Aorta (tissue), 5 donors: ENCODE measurements at regions not wholly inside any gene's neighbourhood (a gene's known extent, or its start where the extent isn't known, plus 50 kb on each side); places are given as distances from the start of the nearest gene placed in this dataset.
A peak's percentile ranks its signal among the peaks of the same experiment; 100 is the strongest.

Experiments used
- ATAC-seq: fragments of 200-7000 bp; cut with Tn5 transposase; one replicate; pipeline ENCODE4 v1.9.1; 2022; ENCODE audit warnings: moderate library complexity; ENCODE audit not compliant: low FRiP score
- DNase-seq, 2 donors: peaks; one replicate each; pipeline ENCODE4 v3.0.0-alpha.2; 2020
- H3K27ac ChIP-seq, 2 donors: one replicate each; pipeline ENCODE4 v1.5.1; 2013; ENCODE audit warnings: low read length in 2 of 2, mild to moderate bottlenecking in 2 of 2, moderate library complexity in 2 of 2, control low read depth in 1 of 2, inconsistent platforms in 1 of 2, low read depth in 1 of 2
- H3K27me3 ChIP-seq, 2 donors: one replicate each; pipeline ENCODE4 v1.6.1; 2013; ENCODE audit warnings: control low read depth in 1 of 2, low read length in 1 of 2, mild to moderate bottlenecking in 1 of 2, moderate library complexity in 1 of 2; ENCODE audit not compliant: insufficient read depth in 2 of 2, control insufficient read depth in 1 of 2
- H3K36me3 ChIP-seq, 2 donors: one replicate each; pipeline ENCODE4 v1.6.1; 2013; ENCODE audit warnings: control low read depth in 1 of 2, low read length in 1 of 2, mild to moderate bottlenecking in 1 of 2; ENCODE audit not compliant: insufficient read depth in 2 of 2, control insufficient read depth in 1 of 2
- H3K4me1 ChIP-seq, 2 donors: one replicate each; pipeline ENCODE4 v1.6.1; 2013; ENCODE audit warnings: low read length in 2 of 2, control low read depth in 1 of 2, mild to moderate bottlenecking in 1 of 2, moderate library complexity in 1 of 2; ENCODE audit not compliant: insufficient read depth in 2 of 2, control insufficient read depth in 1 of 2
- H3K4me3 ChIP-seq, 2 donors: one replicate each; pipeline ENCODE4 v1.5.1; 2013; ENCODE audit warnings: low read length in 2 of 2, control low read depth in 1 of 2, mild to moderate bottlenecking in 1 of 2
- H3K9me3 ChIP-seq: one replicate; pipeline ENCODE4 v1.6.1; 2013; ENCODE audit warnings: mild to moderate bottlenecking, low read length; ENCODE audit not compliant: control insufficient read depth
- WGBS, 2 donors: extraction: QIAGEN DNeasy Blood & Tissue Kit; methylation state at CpG; one replicate each; pipeline ENCODE4 v1.1.7; 2013; 5-methylcytosine and 5-hydroxymethylcytosine counted together
- intact Hi-C, 2 donors: fragments of 100-400 bp; cut with DNase I; formaldehyde crosslinking; loops; one replicate each; pipeline versions ENCODE4 v1.14.2 to v1.15.0; 2022
- donor health status: healthy with polysubstance abuse.
- donor health status: Bipolar disorder and iron deficiency.
- donor health status: DM: no; HTN: no; CAD: no.
- donor health status: DM: no; HTN: no; CAD: no.
- donor health status: DM: yes; HTN: yes; CAD: no.

GRCh38 chr6:113457198-113457597 is 399.9 kb upstream of the MARCKS start:
- no peaks in the 10 kb centered on the region for H3K36me3 ChIP-seq
- no peaks in the 10 kb centered on the region for H3K4me1 ChIP-seq
- no peak overlapping the region for H3K27ac ChIP-seq
- intact Hi-C loops, result loop anchor here in 1 of 2 donors (10.0 kb wide), 1 partner anchor 268 kb away; no protein-coding TSS in a partner anchor
- H3K27me3 ChIP-seq, result no peaks in the 10 kb centered on the region
- ATAC-seq (peak; percentile 64), DNase-seq (peak; percentile 67 to 77)
- WGBS, 2 donors, result 62% methylated on average over 4 of the region's 4 CpGs
- H3K9me3 ChIP-seq, result no peaks in the 10 kb centered on the region
- no peak overlapping the region for H3K4me3 ChIP-seq

DNA sequence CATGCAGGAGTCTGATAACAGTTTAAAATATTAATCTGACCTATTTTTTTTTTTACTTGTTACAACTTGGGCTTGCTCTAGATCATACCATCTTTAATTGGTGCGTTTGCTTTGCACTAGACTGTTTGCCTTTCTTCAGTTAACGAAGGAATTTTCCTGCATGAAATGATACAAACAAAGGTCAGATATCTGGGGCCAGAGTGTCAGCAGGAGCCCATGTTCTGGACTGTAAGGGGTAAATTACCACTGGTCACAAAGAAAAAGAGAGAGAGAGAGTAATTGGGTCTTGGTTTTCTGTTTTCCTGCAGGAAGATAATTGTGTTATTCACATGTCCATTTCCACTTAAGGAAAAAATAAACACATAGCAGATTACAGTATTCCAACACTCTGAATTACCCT is 399.4 kb upstream of the MARCKS start:
- Histone ChIP-seq H3K4me3 (no peak overlapping the region), H3K36me3 (no peaks in the 10 kb centered on the region), H3K27ac (no peak overlapping the region), H3K4me1 (no peaks in the 10 kb centered on the region), H3K9me3 (no peaks in the 10 kb centered on the region), H3K27me3 (no peaks in the 10 kb centered on the region)
- DNase-seq (no peak), ATAC-seq (no peak)
- 63 to 67% methylated on average over 2 of the region's 2 CpGs for WGBS, 2 donors
- intact Hi-C loops, result loop anchor here in 1 of 2 donors (10.0 kb wide), 1 partner anchor 267 kb away; no protein-coding TSS in a partner anchor

DNA sequence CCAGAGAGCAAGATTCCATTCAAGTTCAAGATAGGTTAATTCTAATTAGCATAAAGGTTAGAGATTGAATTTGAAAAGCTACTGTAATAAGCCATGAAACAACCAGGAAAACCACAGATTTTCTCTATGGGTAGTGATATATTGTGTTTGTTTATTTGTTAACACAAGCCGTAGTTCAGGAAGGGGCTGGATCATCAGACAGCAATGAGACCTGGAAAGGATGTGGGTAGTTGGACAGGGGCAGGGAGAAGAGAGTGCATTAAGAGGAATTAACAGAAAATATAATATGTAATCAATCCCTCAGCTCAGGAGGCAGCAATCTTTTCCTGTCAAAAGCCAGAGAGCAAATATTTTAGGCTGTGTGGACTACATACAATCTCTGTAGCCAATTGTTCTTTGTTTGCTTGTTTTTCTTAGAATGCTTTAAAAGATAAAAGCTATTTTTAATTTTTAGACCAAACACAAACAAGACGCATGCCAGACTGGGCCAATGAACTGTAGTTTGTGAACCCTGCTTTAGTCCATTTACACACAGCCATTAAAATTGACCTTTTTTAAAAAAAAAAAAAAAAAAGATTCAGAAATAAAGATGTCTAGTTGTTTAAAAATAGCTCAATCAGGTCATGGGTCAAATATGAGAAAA is 398.7 kb upstream of the MARCKS start:
- no peaks in the 10 kb centered on the region for H3K9me3 ChIP-seq
- DNase-seq (no peak), ATAC-seq (no peak)
- 19 to 22% methylated on average over 2 of the region's 2 CpGs for WGBS, 2 donors
- H3K27me3 ChIP-seq, result no peaks in the 10 kb centered on the region
- no peak overlapping the region for H3K27ac ChIP-seq
- no peak overlapping the region for H3K4me3 ChIP-seq
- no peaks in the 10 kb centered on the region for H3K36me3 ChIP-seq
- H3K4me1 ChIP-seq, result no peaks in the 10 kb centered on the region
- intact Hi-C loops, result loop anchor here in 1 of 2 donors (10.0 kb wide), 1 partner anchor 266 kb away; no protein-coding TSS in a partner anchor

DNA sequence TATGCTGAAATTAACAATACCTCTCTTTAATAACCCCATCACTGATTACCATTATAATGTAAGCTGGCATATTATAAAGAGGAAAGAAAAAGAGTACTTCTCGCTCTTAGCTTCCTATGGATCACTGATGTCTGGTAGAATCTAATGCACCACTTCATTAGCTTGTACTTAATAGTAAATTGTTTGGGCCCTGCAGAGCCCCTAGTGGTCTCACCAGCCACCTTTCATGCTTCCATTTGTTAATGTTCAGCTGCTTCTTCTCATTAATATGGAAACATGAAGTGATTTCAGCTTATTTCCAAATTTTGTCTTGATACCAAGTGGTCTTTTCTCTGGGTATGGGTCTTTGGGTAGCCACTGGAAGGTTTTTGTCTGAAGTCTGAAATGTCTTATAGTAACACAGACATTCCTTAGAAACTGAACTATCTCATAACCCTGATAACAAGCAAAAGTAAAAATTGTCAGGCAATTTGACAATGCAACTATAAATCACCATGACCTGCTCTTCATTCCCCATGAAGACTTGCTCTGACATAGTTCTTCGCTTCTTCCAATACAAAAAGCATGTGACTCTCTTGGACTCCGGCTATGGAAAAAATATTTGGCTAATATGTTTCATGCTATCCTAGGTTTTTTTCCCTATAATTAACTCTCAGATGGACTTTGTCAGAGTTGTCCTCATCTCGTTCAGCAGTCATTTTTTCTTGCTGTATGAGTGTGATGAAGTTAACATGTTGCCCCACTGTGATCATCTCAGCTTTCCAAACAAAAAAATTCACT is 395.8 kb upstream of the MARCKS start:
- ATAC-seq (peak; percentile 64), DNase-seq (no peak)
- Histone ChIP-seq H3K9me3 (no peaks in the 10 kb centered on the region), H3K36me3 (no peaks in the 10 kb centered on the region), H3K27me3 (no peaks in the 10 kb centered on the region), H3K4me3 (no peak overlapping the region), H3K4me1 (no peaks in the 10 kb centered on the region), H3K27ac (no peak overlapping the region)
- whole genome bisulfite sequencing, 2 donors, result 77 to 81% methylated on average over 4 of the region's 4 CpGs
- intact Hi-C loops, result no loop called here

DNA sequence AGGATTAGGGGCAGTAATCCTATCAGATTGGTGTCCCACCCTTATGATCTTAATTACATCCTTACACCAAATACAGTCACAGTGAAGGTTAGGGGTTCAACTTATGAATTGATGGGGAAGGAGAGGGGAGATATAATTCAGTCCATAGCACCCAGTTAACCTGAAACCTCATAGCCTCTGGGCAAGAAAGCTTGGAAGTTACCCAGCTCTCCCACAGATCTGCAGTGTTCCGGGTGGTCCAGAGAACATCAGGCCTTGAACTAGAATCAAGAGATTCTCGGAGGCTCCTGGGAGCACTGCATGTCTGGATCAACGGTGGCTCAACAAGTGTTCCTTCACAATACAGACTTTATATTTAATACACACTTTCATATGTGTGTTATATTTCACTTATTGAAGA is 392.6 kb upstream of the MARCKS start:
- H3K4me1 ChIP-seq, result no peaks in the 10 kb centered on the region
- no peaks in the 10 kb centered on the region for H3K36me3 ChIP-seq
- 79 to 87% methylated on average over 3 of the region's 3 CpGs for WGBS, 2 donors
- intact Hi-C loops, result no loop called here
- no peaks in the 10 kb centered on the region for H3K27me3 ChIP-seq
- ATAC-seq (no peak), DNase-seq (no peak)
- H3K27ac ChIP-seq, result no peak overlapping the region
- H3K9me3 ChIP-seq, result no peaks in the 10 kb centered on the region
- no peak overlapping the region for H3K4me3 ChIP-seq

GRCh38 chr6:113464960-113465359 is 392.2 kb upstream of the MARCKS start:
- ATAC-seq (no peak), DNase-seq (no peak)
- Histone ChIP-seq H3K27me3 (no peaks in the 10 kb centered on the region), H3K4me3 (no peak overlapping the region), H3K9me3 (no peaks in the 10 kb centered on the region), H3K4me1 (no peaks in the 10 kb centered on the region), H3K27ac (no peak overlapping the region), H3K36me3 (no peaks in the 10 kb centered on the region)
- 82 to 86% methylated on average over 3 of the region's 3 CpGs for WGBS, 2 donors
- intact Hi-C loops, result no loop called here

DNA sequence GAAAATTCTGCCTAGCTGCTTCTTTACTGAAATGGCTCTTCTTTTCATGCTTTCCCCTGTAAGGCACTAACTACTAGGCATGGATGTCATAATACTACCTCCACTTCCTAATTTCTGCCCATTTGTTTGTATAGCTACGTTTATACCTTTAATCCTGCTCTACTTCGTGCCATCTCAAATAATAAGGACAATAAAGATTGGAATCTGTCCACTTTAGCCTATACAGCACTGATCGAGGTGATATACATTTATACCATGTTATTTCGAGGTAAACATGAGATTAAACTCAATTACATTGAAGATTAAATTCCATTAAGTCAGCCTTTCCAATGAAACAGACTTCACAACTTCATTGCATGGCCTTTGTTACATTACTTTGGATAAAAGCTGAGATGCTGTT is 390.6 kb upstream of the MARCKS start:
- no peaks in the 10 kb centered on the region for H3K4me1 ChIP-seq
- 91 to 92% methylated on average over 4 of the region's 4 CpGs for WGBS, 2 donors

GRCh38 chr6:113475392-113475791 is 381.8 kb upstream of the MARCKS start:
- ATAC-seq (no peak), DNase-seq (peak in 1 of 2 donors; percentile 68)
- H3K4me1 ChIP-seq, result no peaks in the 10 kb centered on the region
- peaks cover 1% of the 10 kb centered on the region for H3K9me3 ChIP-seq
- intact Hi-C loops, result no loop called here
- 71 to 72% methylated on average over 1 of the region's 1 CpG for WGBS, 2 donors
- H3K27me3 ChIP-seq, result no peaks in the 10 kb centered on the region
- no peak overlapping the region for H3K4me3 ChIP-seq
- H3K36me3 ChIP-seq, result no peaks in the 10 kb centered on the region
- no peak overlapping the region for H3K27ac ChIP-seq

More for the DNA sequence above, 390.6 kb upstream of the MARCKS start:
- ATAC-seq, result no peak
- DNase-seq, result no peak
- Histone ChIP-seq H3K27ac (no peak overlapping the region), H3K36me3 (no peaks in the 10 kb centered on the region), H3K27me3 (no peaks in the 10 kb centered on the region), H3K9me3 (peaks cover 1% of the 10 kb centered on the region), H3K4me3 (no peak overlapping the region)
- intact Hi-C loops, result no loop called here
